Activated T-cell treated with anti-CD3 and anti-CD28 coated beads, Interleukin-2, amount 50 U/mL, for 24 hours (primary cell): ENCODE measurements at regions not wholly inside any gene's neighbourhood (a gene's known extent, or its start where the extent isn't known, plus 50 kb on each side); places are given as distances from the start of the nearest gene placed in this dataset.
A peak's percentile ranks its signal among the peaks of the same experiment; 100 is the strongest.

Source experiments
- DNase-seq: peaks from one replicate; pipeline ENCODE4 v3.0.0-alpha.2; 2020
- H3K27ac Mint-ChIP-seq: 2 replicates; pipeline ENCODE4 v1.8.0; 2020; ENCODE audit warnings: mild to moderate bottlenecking, mixed read lengths
- H3K27me3 Mint-ChIP-seq: 2 replicates; pipeline ENCODE4 v1.8.0; 2020; ENCODE audit warnings: mixed read lengths
- H3K36me3 Mint-ChIP-seq: 2 replicates; pipeline ENCODE4 v1.8.0; 2020; ENCODE audit warnings: low read depth, mixed read lengths
- H3K4me1 Mint-ChIP-seq: 2 replicates; pipeline ENCODE4 v1.8.0; 2020; ENCODE audit warnings: low read depth, mixed read lengths
- H3K4me3 Mint-ChIP-seq: 2 replicates; pipeline ENCODE4 v1.8.0; 2020; ENCODE audit warnings: mild to moderate bottlenecking, moderate library complexity, mixed read lengths
- H3K9me3 Mint-ChIP-seq: 2 replicates; pipeline ENCODE4 v1.8.0; 2020; ENCODE audit warnings: mixed read lengths

DNA sequence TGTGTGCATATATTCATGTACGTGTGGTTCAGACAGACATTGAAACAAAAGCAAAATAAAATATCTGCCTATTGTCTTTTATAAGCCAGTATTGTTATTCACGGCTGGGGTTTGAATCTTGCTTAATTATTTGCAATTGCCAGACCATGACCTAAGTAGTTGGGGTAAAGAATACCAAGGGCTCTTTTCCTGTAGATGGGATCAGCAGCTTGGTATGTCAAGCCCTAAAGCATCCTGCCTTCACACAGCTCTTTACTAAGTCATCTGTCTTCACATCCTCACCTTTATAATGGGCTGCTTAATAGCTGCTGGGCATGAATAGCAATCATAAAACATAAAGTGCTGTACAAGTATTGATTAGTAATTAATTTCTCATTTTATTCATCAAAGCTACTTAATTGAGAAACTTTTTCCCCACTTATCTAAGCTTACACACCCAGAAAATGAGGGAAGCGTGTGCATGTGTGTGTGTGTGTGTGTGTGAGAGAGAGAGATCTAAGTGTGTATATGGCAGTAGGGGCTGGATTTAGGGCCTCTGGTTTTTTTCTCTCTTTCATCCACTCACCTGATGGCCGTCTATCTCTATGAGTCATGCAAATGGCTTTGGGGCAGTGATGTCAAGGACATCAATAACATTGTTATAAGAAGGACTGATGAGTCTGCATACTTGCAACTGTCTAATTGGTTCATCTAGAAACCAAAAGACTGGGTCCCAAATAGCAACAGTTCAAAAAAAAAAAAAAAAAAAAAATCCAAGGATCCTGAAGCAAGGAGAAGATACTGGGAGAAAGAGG, 244.1 kb upstream of the TNP1 start:
- DNase-seq = no peak
- no peak overlapping the region for H3K27ac Mint-ChIP-seq
- H3K27me3 Mint-ChIP-seq = peaks cover 13% of the 10 kb centered on the region
- no peak overlapping the region for H3K4me3 Mint-ChIP-seq
- H3K36me3 Mint-ChIP-seq = no peaks in the 10 kb centered on the region
- no peaks in the 10 kb centered on the region for H3K9me3 Mint-ChIP-seq
- H3K4me1 Mint-ChIP-seq = peaks cover 11% of the 10 kb centered on the region

DNA sequence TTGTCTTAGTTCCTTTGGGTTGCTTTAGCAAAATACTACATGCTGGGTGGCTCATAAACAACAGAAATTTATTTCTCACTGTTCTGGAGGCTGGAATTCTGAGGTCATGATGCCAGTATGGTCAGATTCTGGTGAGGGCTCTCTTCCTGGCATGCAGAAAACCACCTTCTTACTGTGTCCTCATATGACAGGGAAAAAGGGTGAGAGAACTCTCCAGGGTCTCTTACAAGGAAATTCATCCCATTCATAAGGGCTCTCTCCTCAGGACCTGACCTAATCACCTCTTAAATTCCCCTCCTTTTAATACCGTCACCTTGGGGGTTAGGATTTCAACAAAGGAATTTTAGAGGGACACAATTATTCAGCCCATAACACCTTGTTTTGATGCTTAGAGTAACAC, 243.1 kb upstream of the TNP1 start:
- H3K4me3 Mint-ChIP-seq = no peak overlapping the region
- no peak overlapping the region for H3K27ac Mint-ChIP-seq
- H3K4me1 Mint-ChIP-seq = peaks cover 11% of the 10 kb centered on the region
- H3K9me3 Mint-ChIP-seq = no peaks in the 10 kb centered on the region
- H3K27me3 Mint-ChIP-seq = peaks cover 13% of the 10 kb centered on the region
- no peak for DNase-seq
- H3K36me3 Mint-ChIP-seq = no peaks in the 10 kb centered on the region

DNA sequence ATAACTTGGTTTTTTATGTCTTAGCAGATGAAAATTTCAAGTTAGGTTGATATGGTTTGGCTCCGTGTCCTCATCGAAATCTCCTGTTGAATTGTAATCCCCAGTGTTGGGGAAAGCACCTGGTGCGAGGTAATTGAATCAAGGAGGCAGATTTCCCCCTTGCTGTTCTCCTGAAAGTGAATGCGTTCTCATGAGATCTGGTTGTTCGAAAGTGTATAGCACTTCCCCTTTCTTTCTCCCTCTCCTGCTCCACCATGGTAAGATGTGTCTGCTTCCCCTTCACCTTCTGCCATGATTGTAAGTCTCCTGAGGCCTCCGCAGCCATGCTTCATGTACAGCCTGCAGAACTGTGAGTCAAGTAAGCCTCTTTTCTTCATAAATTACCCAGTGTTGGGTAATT, 242.1 kb upstream of the TNP1 start:
- no peaks in the 10 kb centered on the region for H3K36me3 Mint-ChIP-seq
- H3K27ac Mint-ChIP-seq = no peak overlapping the region
- no peak for DNase-seq
- no peaks in the 10 kb centered on the region for H3K9me3 Mint-ChIP-seq
- H3K27me3 Mint-ChIP-seq = peaks cover 18% of the 10 kb centered on the region
- H3K4me3 Mint-ChIP-seq = no peak overlapping the region
- peaks cover 11% of the 10 kb centered on the region for H3K4me1 Mint-ChIP-seq

- H3K27me3 Mint-ChIP-seq = peaks cover 18% of the 10 kb centered on the region
These were observed 239.7 kb upstream of the TNP1 start for GRCh38 chr2:217099561-217099960.

GRCh38 chr2:217098435-217098834, 238.6 kb upstream of the TNP1 start:
- no peaks in the 10 kb centered on the region for H3K36me3 Mint-ChIP-seq

More at GRCh38 chr2:217099561-217099960, 239.7 kb upstream of the TNP1 start:
- no peak overlapping the region for H3K27ac Mint-ChIP-seq
- H3K9me3 Mint-ChIP-seq = no peaks in the 10 kb centered on the region
- H3K4me1 Mint-ChIP-seq = peaks cover 17% of the 10 kb centered on the region
- no peak overlapping the region for H3K4me3 Mint-ChIP-seq
- DNase-seq = no peak
- no peaks in the 10 kb centered on the region for H3K36me3 Mint-ChIP-seq

DNA sequence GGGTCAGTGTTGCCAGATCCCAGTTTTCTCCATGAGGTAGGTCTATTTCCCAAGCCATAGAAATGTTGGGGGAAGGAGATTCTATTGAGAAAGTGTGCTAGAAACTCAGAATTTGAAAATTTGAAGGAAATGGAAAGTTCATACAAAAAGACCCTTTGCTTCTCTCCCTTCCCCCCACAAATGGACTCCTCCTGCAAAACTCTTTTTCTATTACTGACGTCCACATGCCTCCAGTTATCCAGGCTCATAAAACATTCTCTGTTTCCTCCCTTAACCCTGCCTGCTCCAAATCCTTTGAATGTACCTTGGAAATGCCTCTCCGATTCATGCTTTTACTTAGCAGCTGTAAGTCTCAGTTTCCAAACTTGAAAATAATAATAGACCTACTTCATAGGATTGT, 237.5 kb upstream of the TNP1 start:
- peaks cover 20% of the 10 kb centered on the region for H3K4me1 Mint-ChIP-seq
- H3K9me3 Mint-ChIP-seq = no peaks in the 10 kb centered on the region
- no peak for DNase-seq
- H3K36me3 Mint-ChIP-seq = no peaks in the 10 kb centered on the region
- H3K27me3 Mint-ChIP-seq = peaks cover 19% of the 10 kb centered on the region
- no peak overlapping the region for H3K27ac Mint-ChIP-seq
- H3K4me3 Mint-ChIP-seq = no peak overlapping the region

More at GRCh38 chr2:217098435-217098834, 238.6 kb upstream of the TNP1 start:
- Mint-ChIP-seq H3K9me3 (no peaks in the 10 kb centered on the region), H3K27ac (no peak overlapping the region), H3K27me3 (peaks cover 18% of the 10 kb centered on the region), H3K4me1 (peaks cover 20% of the 10 kb centered on the region), H3K4me3 (no peak overlapping the region)
- DNase-seq = no peak

GRCh38 chr2:217096474-217097225, 236.8 kb upstream of the TNP1 start:
- Mint-ChIP-seq H3K4me3 (no peak overlapping the region), H3K36me3 (no peaks in the 10 kb centered on the region), H3K27me3 (peaks cover 14% of the 10 kb centered on the region), H3K4me1 (peaks cover 24% of the 10 kb centered on the region), H3K9me3 (no peaks in the 10 kb centered on the region), H3K27ac (no peak overlapping the region)
- DNase-seq = no peak

- DNase-seq = no peak
- Mint-ChIP-seq H3K9me3 (no peaks in the 10 kb centered on the region), H3K36me3 (no peaks in the 10 kb centered on the region), H3K4me1 (peaks cover 34% of the 10 kb centered on the region), H3K27ac (no peak overlapping the region), H3K27me3 (peaks cover 8% of the 10 kb centered on the region), H3K4me3 (no peak overlapping the region)
These were observed 235.8 kb upstream of the TNP1 start for GRCh38 chr2:217095511-217096205.

- DNase-seq = no peak
- peaks cover 57% of the 10 kb centered on the region for H3K4me1 Mint-ChIP-seq
- H3K27ac Mint-ChIP-seq = no peak overlapping the region
- no peaks in the 10 kb centered on the region for H3K36me3 Mint-ChIP-seq
- no peaks in the 10 kb centered on the region for H3K9me3 Mint-ChIP-seq
- peaks cover 7% of the 10 kb centered on the region for H3K27me3 Mint-ChIP-seq
- H3K4me3 Mint-ChIP-seq = no peak overlapping the region
These were observed 233.0 kb upstream of the TNP1 start for GRCh38 chr2:217092710-217093379.

- Mint-ChIP-seq H3K4me3 (no peak overlapping the region), H3K36me3 (no peaks in the 10 kb centered on the region), H3K27ac (no peak overlapping the region), H3K27me3 (peaks cover 3% of the 10 kb centered on the region), H3K4me1 (peaks cover 66% of the 10 kb centered on the region), H3K9me3 (no peaks in the 10 kb centered on the region)
- DNase-seq = no peak
These were observed 231.7 kb upstream of the TNP1 start for GRCh38 chr2:217091531-217091930.

- Mint-ChIP-seq H3K36me3 (no peaks in the 10 kb centered on the region), H3K4me3 (no peak overlapping the region), H3K27me3 (peaks cover 3% of the 10 kb centered on the region), H3K4me1 (peaks cover 66% of the 10 kb centered on the region), H3K9me3 (no peaks in the 10 kb centered on the region), H3K27ac (no peak overlapping the region)
- DNase-seq = no peak
These were observed 231.0 kb upstream of the TNP1 start for GRCh38 chr2:217090884-217091283.

DNA sequence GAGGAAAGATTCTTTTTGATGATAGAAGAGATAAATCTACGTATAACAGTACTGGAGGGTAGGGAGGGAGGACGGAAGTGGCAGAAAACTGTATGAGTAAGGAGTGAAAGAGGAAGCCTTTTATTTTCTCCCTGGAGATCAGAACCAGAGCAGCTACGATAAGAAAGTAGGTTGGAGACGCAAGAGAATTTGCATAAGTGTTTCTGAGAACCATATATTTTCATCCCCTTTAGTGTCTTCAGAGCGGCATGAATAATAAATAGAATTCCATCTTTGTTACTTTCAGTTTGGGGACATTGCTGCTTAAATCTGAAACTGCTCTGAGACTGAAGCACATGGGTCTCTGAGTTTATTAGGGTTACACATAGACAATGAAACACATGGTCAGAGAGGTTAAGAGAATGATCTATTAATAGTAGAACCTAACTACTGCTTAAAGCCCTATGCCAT, 230.2 kb upstream of the TNP1 start:
- peak overlapping the region; percentile 71 for H3K27ac Mint-ChIP-seq
- H3K4me1 Mint-ChIP-seq = peaks cover 67% of the 10 kb centered on the region
- peak overlapping the region; percentile 6 for H3K4me3 Mint-ChIP-seq
- DNase-seq = no peak
- H3K9me3 Mint-ChIP-seq = no peaks in the 10 kb centered on the region
- peaks cover 3% of the 10 kb centered on the region for H3K27me3 Mint-ChIP-seq
- no peaks in the 10 kb centered on the region for H3K36me3 Mint-ChIP-seq

- peak overlapping the region; percentile 80 for H3K27ac Mint-ChIP-seq
- DNase-seq = no peak
- H3K9me3 Mint-ChIP-seq = no peaks in the 10 kb centered on the region
- H3K4me3 Mint-ChIP-seq = no peak overlapping the region
- H3K27me3 Mint-ChIP-seq = peaks cover 12% of the 10 kb centered on the region
- H3K4me1 Mint-ChIP-seq = peaks cover 56% of the 10 kb centered on the region
- no peaks in the 10 kb centered on the region for H3K36me3 Mint-ChIP-seq
These were observed 226.9 kb upstream of the TNP1 start for GRCh38 chr2:217086718-217087117.

- Mint-ChIP-seq H3K27me3 (peaks cover 14% of the 10 kb centered on the region), H3K4me3 (no peak overlapping the region), H3K9me3 (no peaks in the 10 kb centered on the region), H3K36me3 (no peaks in the 10 kb centered on the region), H3K27ac (peak overlapping the region; percentile 80), H3K4me1 (peaks cover 50% of the 10 kb centered on the region)
- DNase-seq = peak; percentile 31
These were observed 226.2 kb upstream of the TNP1 start for GRCh38 chr2:217086038-217086522.
